ENCODE measurements at regions not wholly inside any gene's neighbourhood (a gene's known extent, or its start where the extent isn't known, plus 50 kb on each side); places are given as distances from the start of the nearest gene placed in this dataset.

DNA sequence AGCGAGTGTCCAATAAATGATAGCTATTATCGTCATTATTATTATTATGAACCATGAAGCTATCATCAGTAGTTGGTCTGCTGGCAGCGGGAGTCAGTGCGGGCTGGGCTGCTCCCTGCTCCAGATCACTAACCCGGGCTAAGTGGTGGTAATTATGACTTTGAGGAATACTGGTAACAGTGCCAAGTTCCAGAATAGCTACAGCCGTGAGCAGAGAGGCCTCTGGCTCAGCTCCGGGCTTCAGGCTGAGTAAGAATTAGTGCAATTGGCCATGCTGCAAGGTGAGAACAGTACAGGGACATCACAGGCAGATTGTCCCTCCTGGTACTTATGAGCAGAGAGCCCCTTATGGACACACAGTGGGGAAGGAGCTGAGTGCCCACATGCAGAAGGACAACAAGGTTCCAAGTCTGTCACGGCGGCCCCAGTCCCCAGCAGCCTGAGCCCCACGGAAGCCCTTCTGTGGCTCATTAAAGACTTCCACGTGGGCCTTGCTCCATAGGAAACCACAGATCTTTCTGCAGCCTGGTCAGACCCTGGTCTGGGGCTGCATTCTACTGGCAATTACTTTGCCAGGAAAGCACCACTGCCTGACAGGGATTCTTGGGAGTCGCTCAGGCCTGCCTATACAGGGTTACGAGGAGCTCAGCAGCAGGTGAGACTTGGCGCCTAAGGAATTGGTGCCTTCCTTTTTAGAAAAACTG, 235.1 kb downstream of the RRAGC start:
- Histone ChIP-seq H3K27ac (ENCODE audit: low read length) (no peak overlapping the region), H3K27me3 (ENCODE audit: low read depth, low read length) (no peaks in the 10 kb centered on the region), H3K36me3 (ENCODE audit: control insufficient read depth in 1 of 2, insufficient read depth in 2 of 2, low read length in 2 of 2) (no peaks in the 10 kb centered on the region), H3K4me3 (ENCODE audit: low read depth in 1 of 2, low read length in 2 of 2) (no peak overlapping the region), H3K9me3 (ENCODE audit: control insufficient read depth in 1 of 2, low read length in 2 of 2) (no peaks in the 10 kb centered on the region), H3K4me1 (ENCODE audit: control insufficient read depth in 1 of 2, insufficient read depth in 2 of 2, low read length in 2 of 2) (peaks cover 0 to 10% of the 10 kb centered on the region in 2 donors)

DNA sequence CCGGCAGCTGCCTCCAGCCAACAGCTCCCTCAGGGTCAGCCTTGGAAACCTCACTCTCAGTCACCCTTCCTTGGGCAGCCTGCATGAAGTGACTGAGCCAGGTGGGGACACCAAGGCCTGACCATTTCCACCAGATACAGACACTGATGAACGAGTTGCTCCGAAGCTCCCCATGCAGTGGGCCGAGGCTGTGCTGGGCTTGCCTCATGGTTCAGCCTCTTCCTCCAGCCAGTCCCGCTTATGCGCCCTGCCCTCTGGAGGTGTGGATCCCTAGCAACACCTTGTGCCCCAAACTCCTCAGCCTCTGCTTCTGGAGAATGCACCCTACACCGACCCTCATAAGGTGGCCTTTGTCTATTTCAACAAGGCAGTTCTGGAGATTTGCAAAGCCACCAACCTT, 236.0 kb downstream of the RRAGC start:
- Histone ChIP-seq H3K9me3 (ENCODE audit: control insufficient read depth in 1 of 2, low read length in 2 of 2) (no peaks in the 10 kb centered on the region), H3K27ac (ENCODE audit: low read length) (no peak overlapping the region), H3K4me1 (ENCODE audit: control insufficient read depth in 1 of 2, insufficient read depth in 2 of 2, low read length in 2 of 2) (peaks cover 0 to 10% of the 10 kb centered on the region in 2 donors), H3K4me3 (ENCODE audit: low read depth in 1 of 2, low read length in 2 of 2) (no peak overlapping the region), H3K36me3 (ENCODE audit: control insufficient read depth in 1 of 2, insufficient read depth in 2 of 2, low read length in 2 of 2) (no peaks in the 10 kb centered on the region), H3K27me3 (ENCODE audit: low read depth, low read length) (no peaks in the 10 kb centered on the region)

DNA sequence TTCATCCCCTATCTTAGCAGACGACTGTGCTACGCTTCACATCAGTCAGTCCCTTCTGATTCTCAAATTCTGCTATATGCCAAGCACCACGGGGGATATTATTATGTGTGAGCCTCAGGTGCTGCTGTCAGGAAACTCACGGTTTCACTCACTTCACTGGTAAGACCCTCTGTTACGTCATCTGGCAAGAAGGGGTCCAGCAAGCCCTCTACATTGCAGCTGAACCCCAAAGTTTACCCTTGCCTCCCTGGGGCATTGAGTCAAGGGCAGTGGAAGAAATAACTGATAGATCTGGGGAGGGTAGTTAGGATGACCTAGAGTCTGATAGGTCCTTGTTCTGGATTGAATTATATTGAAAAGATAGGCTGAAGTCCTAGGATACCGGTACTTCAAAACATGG, 237.4 kb downstream of the RRAGC start:
- Histone ChIP-seq H3K27ac (ENCODE audit: low read length) (no peak overlapping the region), H3K4me1 (ENCODE audit: control insufficient read depth in 1 of 2, insufficient read depth in 2 of 2, low read length in 2 of 2) (peaks cover 0 to 10% of the 10 kb centered on the region in 2 donors)

DNA sequence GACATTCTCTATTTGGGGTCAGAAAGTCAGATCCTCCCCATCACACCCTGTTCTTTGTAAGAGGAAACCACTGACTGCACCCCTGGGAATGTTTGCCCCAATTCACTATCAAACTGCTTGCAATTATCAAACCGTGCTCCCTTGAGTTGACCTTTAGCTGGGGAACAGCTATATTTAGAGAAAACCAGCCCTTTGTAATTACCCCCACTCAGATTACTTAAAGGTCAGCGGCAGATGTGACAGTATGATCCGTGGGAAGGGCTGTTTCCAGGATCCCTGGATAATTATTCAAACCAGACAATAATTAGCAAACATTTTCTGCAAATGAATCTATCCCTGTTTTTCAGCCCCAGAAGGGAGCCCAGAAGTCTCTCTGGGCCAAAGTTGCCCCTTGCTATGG, 242.7 kb downstream of the RRAGC start:
- Histone ChIP-seq H3K27me3 (ENCODE audit: low read depth, low read length) (no peaks in the 10 kb centered on the region), H3K4me3 (ENCODE audit: low read depth in 1 of 2, low read length in 2 of 2) (no peak overlapping the region), H3K4me1 (ENCODE audit: control insufficient read depth in 1 of 2, insufficient read depth in 2 of 2, low read length in 2 of 2) (no peaks in the 10 kb centered on the region), H3K9me3 (ENCODE audit: control insufficient read depth in 1 of 2, low read length in 2 of 2) (no peaks in the 10 kb centered on the region), H3K27ac (ENCODE audit: low read length) (no peak overlapping the region), H3K36me3 (ENCODE audit: control insufficient read depth in 1 of 2, insufficient read depth in 2 of 2, low read length in 2 of 2) (no peaks in the 10 kb centered on the region)

More for the DNA sequence above, 237.4 kb downstream of the RRAGC start:
- Histone ChIP-seq H3K4me3 (ENCODE audit: low read depth in 1 of 2, low read length in 2 of 2) (no peak overlapping the region), H3K36me3 (ENCODE audit: control insufficient read depth in 1 of 2, insufficient read depth in 2 of 2, low read length in 2 of 2) (no peaks in the 10 kb centered on the region), H3K27me3 (ENCODE audit: low read depth, low read length) (no peaks in the 10 kb centered on the region), H3K9me3 (ENCODE audit: control insufficient read depth in 1 of 2, low read length in 2 of 2) (no peaks in the 10 kb centered on the region)

DNA sequence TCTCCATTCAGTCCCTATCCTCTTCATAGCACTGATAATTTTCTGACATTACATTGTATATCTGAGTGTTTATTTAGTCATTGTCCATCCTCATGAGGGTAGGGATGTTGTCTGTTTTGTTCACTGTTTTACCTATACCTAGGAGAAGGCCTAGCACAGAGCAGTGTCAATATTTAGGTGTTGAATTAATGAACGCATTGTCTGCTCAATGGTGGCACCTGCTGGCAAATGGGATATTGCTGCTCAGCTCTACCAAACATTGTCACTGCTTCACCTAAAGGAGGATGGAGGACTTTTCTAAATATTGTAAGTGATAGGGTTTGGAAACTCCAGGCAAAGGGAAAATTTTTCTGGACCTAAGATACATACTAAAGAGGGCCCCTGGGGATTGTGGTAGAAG, 243.9 kb downstream of the RRAGC start:
- H3K27me3 ChIP-seq (ENCODE audit: low read depth, low read length), result no peaks in the 10 kb centered on the region
- no peak overlapping the region for H3K27ac ChIP-seq (ENCODE audit: low read length)
- no peaks in the 10 kb centered on the region for H3K36me3 ChIP-seq (ENCODE audit: control insufficient read depth in 1 of 2, insufficient read depth in 2 of 2, low read length in 2 of 2)
- no peaks in the 10 kb centered on the region for H3K4me1 ChIP-seq (ENCODE audit: control insufficient read depth in 1 of 2, insufficient read depth in 2 of 2, low read length in 2 of 2)
- H3K9me3 ChIP-seq (ENCODE audit: control insufficient read depth in 1 of 2, low read length in 2 of 2), result no peaks in the 10 kb centered on the region
- no peak overlapping the region for H3K4me3 ChIP-seq (ENCODE audit: low read depth in 1 of 2, low read length in 2 of 2)

DNA sequence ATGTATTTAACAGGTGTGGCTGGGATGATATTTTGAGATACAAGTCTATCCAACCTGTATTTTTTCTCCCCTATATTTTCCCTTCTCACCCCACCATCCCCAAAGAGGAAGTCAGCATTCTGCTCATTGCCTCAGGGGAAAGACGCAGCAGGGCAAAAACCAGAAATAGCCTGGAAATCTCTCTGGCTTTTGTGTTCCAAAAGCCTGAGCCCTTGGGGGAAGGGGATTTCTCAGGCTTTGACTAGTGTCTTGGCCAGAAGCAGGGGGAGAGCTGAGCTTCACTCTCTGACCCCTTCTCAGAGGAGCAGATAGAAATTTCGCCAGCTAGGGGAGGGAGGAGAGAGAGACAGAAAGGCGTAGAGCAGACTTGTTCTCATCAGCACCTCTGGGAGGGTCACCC, 244.7 kb downstream of the RRAGC start:
- Histone ChIP-seq H3K27ac (ENCODE audit: low read length) (no peak overlapping the region), H3K27me3 (ENCODE audit: low read depth, low read length) (no peaks in the 10 kb centered on the region), H3K4me1 (ENCODE audit: control insufficient read depth in 1 of 2, insufficient read depth in 2 of 2, low read length in 2 of 2) (no peaks in the 10 kb centered on the region), H3K9me3 (ENCODE audit: control insufficient read depth in 1 of 2, low read length in 2 of 2) (no peaks in the 10 kb centered on the region), H3K4me3 (ENCODE audit: low read depth in 1 of 2, low read length in 2 of 2) (no peak overlapping the region), H3K36me3 (ENCODE audit: control insufficient read depth in 1 of 2, insufficient read depth in 2 of 2, low read length in 2 of 2) (no peaks in the 10 kb centered on the region)

DNA sequence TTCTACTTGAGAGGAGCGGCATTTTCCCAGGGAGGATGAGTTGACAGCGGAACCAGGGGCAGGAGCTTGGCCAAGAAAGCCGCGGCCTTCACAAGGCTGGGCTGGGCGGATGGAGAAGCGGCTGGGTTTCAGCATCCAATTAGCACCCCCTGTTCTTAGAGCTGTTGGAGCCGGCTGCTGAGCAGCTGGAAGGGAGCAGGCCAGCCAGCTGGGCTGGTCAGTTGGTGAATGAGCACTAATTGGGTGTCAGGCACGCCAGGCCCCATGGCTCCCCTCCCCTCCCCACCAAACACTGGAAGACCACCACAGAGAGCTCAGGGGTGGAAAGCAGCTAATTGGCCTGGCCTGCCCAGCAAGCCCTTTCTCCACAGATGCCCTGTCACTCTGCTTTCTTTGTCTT, 245.6 kb downstream of the RRAGC start:
- Histone ChIP-seq H3K4me1 (ENCODE audit: control insufficient read depth in 1 of 2, insufficient read depth in 2 of 2, low read length in 2 of 2) (no peaks in the 10 kb centered on the region), H3K27me3 (ENCODE audit: low read depth, low read length) (no peaks in the 10 kb centered on the region), H3K36me3 (ENCODE audit: control insufficient read depth in 1 of 2, insufficient read depth in 2 of 2, low read length in 2 of 2) (no peaks in the 10 kb centered on the region), H3K27ac (ENCODE audit: low read length) (no peak overlapping the region), H3K4me3 (ENCODE audit: low read depth in 1 of 2, low read length in 2 of 2) (no peak overlapping the region), H3K9me3 (ENCODE audit: control insufficient read depth in 1 of 2, low read length in 2 of 2) (no peaks in the 10 kb centered on the region)

DNA sequence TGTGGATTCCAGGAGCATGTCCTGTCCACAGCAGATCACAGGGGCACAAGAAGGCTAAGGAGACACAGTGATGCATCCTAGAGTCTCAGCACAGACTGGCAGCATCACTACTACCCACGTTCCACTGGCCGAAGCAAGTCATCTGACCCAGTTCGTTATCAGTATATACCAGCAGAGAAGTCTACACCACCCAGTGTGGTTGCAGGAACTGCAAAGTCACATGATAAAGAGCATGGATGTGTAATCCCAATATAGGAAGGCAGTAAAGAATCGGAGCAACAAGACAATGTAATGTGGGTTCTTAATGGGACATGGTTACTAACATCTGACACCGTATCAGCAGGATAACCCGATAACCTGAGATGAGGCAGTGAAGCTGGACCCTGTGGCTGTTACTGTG, 246.6 kb downstream of the RRAGC start:
- Histone ChIP-seq H3K4me3 (ENCODE audit: low read depth in 1 of 2, low read length in 2 of 2) (no peak overlapping the region), H3K9me3 (ENCODE audit: control insufficient read depth in 1 of 2, low read length in 2 of 2) (no peaks in the 10 kb centered on the region), H3K4me1 (ENCODE audit: control insufficient read depth in 1 of 2, insufficient read depth in 2 of 2, low read length in 2 of 2) (no peaks in the 10 kb centered on the region), H3K27ac (ENCODE audit: low read length) (no peak overlapping the region), H3K36me3 (ENCODE audit: control insufficient read depth in 1 of 2, insufficient read depth in 2 of 2, low read length in 2 of 2) (no peaks in the 10 kb centered on the region), H3K27me3 (ENCODE audit: low read depth, low read length) (no peaks in the 10 kb centered on the region)

DNA sequence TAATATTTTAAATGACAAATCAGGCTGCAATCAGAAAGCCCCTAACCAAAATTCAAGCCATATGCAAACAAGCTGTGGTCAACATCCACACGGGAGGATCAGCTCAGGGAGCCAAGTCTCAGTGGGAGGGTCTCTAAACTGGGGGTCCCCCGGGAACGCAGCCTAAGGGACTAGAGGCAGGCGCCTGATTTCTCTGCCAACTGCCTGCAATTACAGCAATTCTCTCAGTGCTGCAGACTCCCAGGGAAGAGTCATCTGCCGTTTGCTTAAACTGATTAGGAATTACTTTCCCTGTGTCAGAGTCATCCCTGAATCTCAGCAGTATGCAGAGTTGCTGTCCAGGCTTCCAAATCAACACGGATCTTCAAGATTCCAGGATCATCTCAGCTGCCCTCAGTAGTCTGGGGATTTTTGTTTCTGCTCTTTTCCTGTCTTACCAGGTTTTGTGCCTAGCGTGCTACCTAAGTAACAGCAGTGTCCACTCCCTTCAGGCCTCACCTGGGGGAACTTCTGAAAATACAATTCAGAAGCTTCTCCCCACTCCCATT, 247.8 kb downstream of the RRAGC start:
- Histone ChIP-seq H3K9me3 (ENCODE audit: control insufficient read depth in 1 of 2, low read length in 2 of 2) (no peaks in the 10 kb centered on the region), H3K27me3 (ENCODE audit: low read depth, low read length) (no peaks in the 10 kb centered on the region)

DNA sequence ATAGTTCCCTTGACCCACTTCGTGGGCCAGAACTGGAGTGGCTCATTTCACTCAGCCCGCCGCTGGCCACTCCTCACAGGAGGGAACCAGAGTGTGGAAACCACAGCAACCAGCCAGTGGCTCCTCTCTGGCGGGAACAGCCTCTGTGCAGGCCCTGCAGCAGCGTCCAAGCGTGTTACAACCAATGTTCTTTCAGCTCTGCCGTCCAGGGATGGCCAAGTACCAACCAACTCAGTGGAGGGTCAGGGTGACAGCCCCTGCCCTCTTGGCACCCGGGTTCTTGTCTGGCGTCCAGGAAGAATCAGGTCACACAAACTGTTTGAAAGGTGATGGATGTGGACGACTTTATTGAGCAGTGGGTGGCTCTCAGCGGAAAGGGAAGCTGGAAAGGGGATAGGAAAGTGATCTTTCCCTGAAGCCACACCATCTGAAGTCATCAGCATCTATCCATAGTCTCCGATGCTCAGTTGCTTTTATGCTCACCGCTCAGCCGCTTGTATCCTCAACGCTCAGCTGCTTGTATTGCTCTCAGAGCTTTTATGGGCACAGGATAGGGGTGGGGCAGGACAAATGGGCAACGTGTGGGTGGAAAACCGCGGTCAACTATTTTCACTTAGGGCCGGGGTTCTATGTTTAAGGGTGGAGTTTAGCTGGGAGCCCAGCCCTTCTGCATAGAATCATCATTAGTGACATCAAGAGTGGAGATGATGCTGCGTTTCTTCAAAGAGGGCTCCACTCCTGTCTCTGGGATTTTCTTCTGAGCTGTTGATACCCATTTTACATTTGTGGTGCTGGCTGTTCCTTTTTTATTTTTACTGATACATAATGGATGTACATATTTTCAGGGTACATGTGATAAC, 250.2 kb downstream of the RRAGC start:
- H3K4me3 ChIP-seq (ENCODE audit: low read depth in 1 of 2, low read length in 2 of 2), result no peak overlapping the region
- H3K9me3 ChIP-seq (ENCODE audit: control insufficient read depth in 1 of 2, low read length in 2 of 2), result no peaks in the 10 kb centered on the region
- H3K27ac ChIP-seq (ENCODE audit: low read length), result no peak overlapping the region
- no peaks in the 10 kb centered on the region for H3K36me3 ChIP-seq (ENCODE audit: control insufficient read depth in 1 of 2, insufficient read depth in 2 of 2, low read length in 2 of 2)
- H3K4me1 ChIP-seq (ENCODE audit: control insufficient read depth in 1 of 2, insufficient read depth in 2 of 2, low read length in 2 of 2), result no peaks in the 10 kb centered on the region
- H3K27me3 ChIP-seq (ENCODE audit: low read depth, low read length), result no peaks in the 10 kb centered on the region

More for the DNA sequence above, 247.8 kb downstream of the RRAGC start:
- Histone ChIP-seq H3K4me3 (ENCODE audit: low read depth in 1 of 2, low read length in 2 of 2) (no peak overlapping the region), H3K36me3 (ENCODE audit: control insufficient read depth in 1 of 2, insufficient read depth in 2 of 2, low read length in 2 of 2) (no peaks in the 10 kb centered on the region), H3K27ac (ENCODE audit: low read length) (no peak overlapping the region), H3K4me1 (ENCODE audit: control insufficient read depth in 1 of 2, insufficient read depth in 2 of 2, low read length in 2 of 2) (no peaks in the 10 kb centered on the region)

DNA sequence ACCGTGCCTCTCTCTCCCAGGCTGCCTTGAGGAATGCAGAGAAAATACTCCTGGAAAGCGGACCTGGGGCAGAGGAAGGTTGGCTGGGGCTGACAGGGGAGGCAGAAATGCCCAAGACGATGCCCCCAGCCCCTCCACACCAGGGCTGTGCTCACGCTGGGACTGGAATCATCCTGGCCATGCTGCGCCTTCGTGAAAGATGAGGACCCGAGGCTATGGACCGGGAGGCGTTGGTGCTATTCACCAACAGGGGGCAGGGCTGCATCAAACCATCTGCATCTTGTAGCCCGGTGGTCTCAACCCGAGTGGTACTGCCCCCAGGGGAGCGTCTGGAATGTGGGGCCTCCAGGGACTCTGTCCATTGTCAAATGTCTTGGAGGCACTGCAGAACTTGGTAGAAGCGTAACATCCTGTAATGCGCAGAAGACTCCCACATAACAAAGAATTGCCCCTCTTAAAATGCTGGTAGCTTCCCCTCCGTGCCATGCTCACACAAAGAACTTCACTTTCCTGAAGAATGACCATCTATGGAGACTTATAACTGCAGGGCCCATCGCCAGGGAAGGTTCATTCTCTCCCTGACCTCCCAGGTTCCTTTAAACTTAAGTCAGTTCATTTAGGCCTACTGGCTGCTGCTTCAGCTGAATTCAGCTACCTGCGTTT, 251.2 kb downstream of the RRAGC start:
- Histone ChIP-seq H3K36me3 (ENCODE audit: control insufficient read depth in 1 of 2, insufficient read depth in 2 of 2, low read length in 2 of 2) (no peaks in the 10 kb centered on the region), H3K4me1 (ENCODE audit: control insufficient read depth in 1 of 2, insufficient read depth in 2 of 2, low read length in 2 of 2) (no peaks in the 10 kb centered on the region), H3K9me3 (ENCODE audit: control insufficient read depth in 1 of 2, low read length in 2 of 2) (no peaks in the 10 kb centered on the region), H3K27ac (ENCODE audit: low read length) (no peak overlapping the region), H3K27me3 (ENCODE audit: low read depth, low read length) (no peaks in the 10 kb centered on the region), H3K4me3 (ENCODE audit: low read depth in 1 of 2, low read length in 2 of 2) (no peak overlapping the region)
